ENCODE measurements at regions not wholly inside any gene's neighbourhood (a gene's known extent, or its start where the extent isn't known, plus 50 kb on each side); places are given as distances from the start of the nearest gene placed in this dataset.

DNA sequence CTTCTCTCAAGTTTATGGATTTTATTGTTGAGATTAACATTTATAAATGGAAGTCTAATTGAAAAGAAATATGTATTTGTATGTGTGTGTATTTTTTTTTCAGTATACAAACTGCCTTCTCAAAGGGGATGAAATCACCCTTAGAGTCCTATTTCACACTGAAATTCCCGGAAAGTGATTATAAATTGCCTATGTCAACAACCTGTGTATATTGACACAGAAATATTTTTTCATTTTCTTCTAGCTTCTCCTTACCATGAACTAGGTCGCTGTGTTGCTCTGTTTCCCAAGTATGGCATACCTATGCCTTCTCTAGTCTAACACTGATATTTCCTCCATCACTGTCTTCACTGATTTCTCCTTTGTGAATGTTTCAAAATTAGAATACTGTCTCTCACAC is 444.0 kb upstream of the AZI2 start:
- Histone ChIP-seq H3K36me3 (ENCODE audit: control insufficient read depth, insufficient read depth, low read length) (no peaks in the 10 kb centered on the region), H3K4me3 (ENCODE audit: low read depth, low read length) (no peak overlapping the region), H3K4me1 (ENCODE audit: control insufficient read depth, insufficient read depth, low read length) (peaks cover 10% of the 10 kb centered on the region), H3K27ac (ENCODE audit: low read depth, low read length) (no peak overlapping the region), H3K9ac (ENCODE audit: low read depth, low read length) (no peak overlapping the region), H3K27me3 (ENCODE audit: control insufficient read depth, insufficient read depth, low read length) (no peaks in the 10 kb centered on the region), H3K9me3 (ENCODE audit: control insufficient read depth, insufficient read depth, low read length) (no peaks in the 10 kb centered on the region)

DNA sequence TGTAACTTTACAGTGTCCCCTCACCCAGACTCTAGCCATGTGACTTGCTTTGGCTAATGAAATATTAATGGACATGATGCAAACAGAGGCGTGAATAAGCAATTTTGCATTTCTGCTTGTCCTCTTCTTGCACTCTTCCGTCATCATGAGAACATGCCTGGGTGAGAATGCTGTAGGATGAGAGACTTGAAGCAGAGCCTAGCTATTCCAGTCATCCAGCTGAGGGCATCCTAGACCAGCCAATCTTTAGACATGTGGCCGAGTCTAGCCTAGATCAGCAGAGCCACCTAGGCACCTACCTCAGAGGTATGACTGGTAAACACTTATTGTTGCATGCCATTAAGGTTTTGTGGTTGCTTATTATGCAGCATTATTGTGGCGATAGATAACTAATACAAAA is 450.5 kb upstream of the AZI2 start:
- Histone ChIP-seq H3K36me3 (ENCODE audit: control insufficient read depth, insufficient read depth, low read length) (no peaks in the 10 kb centered on the region), H3K9ac (ENCODE audit: low read depth, low read length) (no peak overlapping the region), H3K27me3 (ENCODE audit: control insufficient read depth, insufficient read depth, low read length) (no peaks in the 10 kb centered on the region), H3K27ac (ENCODE audit: low read depth, low read length) (no peak overlapping the region), H3K9me3 (ENCODE audit: control insufficient read depth, insufficient read depth, low read length) (no peaks in the 10 kb centered on the region), H3K4me3 (ENCODE audit: low read depth, low read length) (no peak overlapping the region), H3K4me1 (ENCODE audit: control insufficient read depth, insufficient read depth, low read length) (no peaks in the 10 kb centered on the region)

DNA sequence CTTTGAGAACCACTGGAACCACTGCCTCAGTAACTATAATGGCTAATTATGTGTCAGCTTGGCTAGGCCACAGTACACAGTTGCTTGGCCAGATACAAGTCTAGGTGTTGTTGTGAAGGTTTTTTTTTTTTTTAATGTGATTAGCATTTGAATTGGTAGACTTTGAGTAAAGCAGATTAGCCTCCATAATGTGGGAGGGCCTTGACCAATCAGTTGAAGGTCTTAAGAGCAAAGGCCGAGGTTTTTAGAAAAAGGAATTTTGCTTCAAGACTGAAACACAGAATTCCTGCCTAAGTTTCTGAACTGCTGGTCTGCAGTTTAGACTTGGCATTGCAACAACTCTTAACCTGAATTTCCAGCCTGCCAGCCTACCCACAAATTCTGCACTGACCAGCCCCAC is 451.6 kb upstream of the AZI2 start:
- Histone ChIP-seq H3K9me3 (ENCODE audit: control insufficient read depth, insufficient read depth, low read length) (no peaks in the 10 kb centered on the region), H3K27ac (ENCODE audit: low read depth, low read length) (no peak overlapping the region), H3K4me3 (ENCODE audit: low read depth, low read length) (no peak overlapping the region), H3K9ac (ENCODE audit: low read depth, low read length) (no peak overlapping the region), H3K27me3 (ENCODE audit: control insufficient read depth, insufficient read depth, low read length) (no peaks in the 10 kb centered on the region), H3K36me3 (ENCODE audit: control insufficient read depth, insufficient read depth, low read length) (no peaks in the 10 kb centered on the region), H3K4me1 (ENCODE audit: control insufficient read depth, insufficient read depth, low read length) (no peaks in the 10 kb centered on the region)

DNA sequence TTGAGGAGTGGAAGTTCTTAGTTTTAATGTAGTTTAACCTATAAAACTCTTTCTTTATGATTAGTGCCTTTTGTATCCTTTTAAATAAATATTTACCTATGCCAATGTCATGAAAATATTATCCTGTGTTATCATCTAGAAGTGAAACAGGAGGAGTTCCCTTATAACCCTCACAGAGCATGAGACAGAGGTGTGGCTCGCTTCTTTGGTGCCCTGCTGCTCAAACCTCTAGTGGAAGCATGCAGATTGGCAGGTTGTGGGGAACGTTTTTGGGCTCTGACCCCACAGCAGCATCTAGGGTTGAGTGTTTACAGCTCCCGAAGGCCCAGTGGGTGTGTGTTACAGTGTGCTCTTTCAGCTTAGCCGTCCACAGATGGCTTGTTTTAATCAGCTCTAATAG is 459.4 kb upstream of the AZI2 start:
- Histone ChIP-seq H3K9ac (ENCODE audit: low read depth, low read length) (no peak overlapping the region), H3K27ac (ENCODE audit: low read depth, low read length) (no peak overlapping the region), H3K9me3 (ENCODE audit: control insufficient read depth, insufficient read depth, low read length) (no peaks in the 10 kb centered on the region), H3K4me3 (ENCODE audit: low read depth, low read length) (no peak overlapping the region), H3K36me3 (ENCODE audit: control insufficient read depth, insufficient read depth, low read length) (no peaks in the 10 kb centered on the region), H3K4me1 (ENCODE audit: control insufficient read depth, insufficient read depth, low read length) (no peaks in the 10 kb centered on the region), H3K27me3 (ENCODE audit: control insufficient read depth, insufficient read depth, low read length) (no peaks in the 10 kb centered on the region)

DNA sequence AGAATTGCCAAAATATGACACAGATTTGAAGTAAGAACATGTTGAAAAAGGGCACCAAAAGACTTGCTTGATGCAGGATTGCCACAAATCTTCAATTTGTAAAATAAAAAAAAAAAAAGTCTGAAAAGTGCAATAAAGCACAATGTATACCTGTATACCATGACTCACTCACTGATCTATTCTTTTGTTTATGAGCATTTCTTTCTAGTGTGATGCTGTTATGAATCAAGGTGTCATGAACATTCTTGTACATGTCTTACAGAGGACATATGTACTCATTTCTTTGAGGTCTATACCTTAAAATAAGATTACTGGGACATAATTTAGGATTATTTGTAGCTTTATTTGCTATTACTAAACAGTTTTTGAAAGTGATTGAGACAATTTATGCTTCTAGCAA is 464.9 kb upstream of the RBMS3 start:
- Histone ChIP-seq H3K27me3 (ENCODE audit: control insufficient read depth, insufficient read depth, low read length) (no peaks in the 10 kb centered on the region), H3K4me1 (ENCODE audit: control insufficient read depth, insufficient read depth, low read length) (no peaks in the 10 kb centered on the region), H3K9ac (ENCODE audit: low read depth, low read length) (no peak overlapping the region), H3K27ac (ENCODE audit: low read depth, low read length) (no peak overlapping the region), H3K4me3 (ENCODE audit: low read depth, low read length) (no peak overlapping the region), H3K36me3 (ENCODE audit: control insufficient read depth, insufficient read depth, low read length) (no peaks in the 10 kb centered on the region), H3K9me3 (ENCODE audit: control insufficient read depth, insufficient read depth, low read length) (no peaks in the 10 kb centered on the region)

DNA sequence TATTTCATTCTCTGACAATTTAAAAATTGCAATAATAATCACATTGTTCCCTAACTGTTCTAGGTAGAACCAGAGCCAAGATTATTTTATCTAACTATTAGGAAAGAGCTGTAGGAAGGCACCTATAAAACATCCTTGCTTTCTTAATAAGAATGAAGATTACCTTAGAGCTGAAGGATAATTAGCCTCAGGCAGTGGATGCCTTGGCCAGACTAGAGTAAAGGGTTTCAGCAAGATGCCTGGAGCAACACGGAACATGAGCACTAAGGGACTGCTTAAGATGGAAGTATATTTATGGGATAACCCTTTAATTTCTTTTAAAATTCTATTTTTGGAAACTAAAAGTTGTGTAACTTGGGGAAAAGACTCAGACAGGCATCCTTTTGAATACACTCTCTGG is 456.6 kb upstream of the RBMS3 start:
- Histone ChIP-seq H3K4me3 (ENCODE audit: low read depth, low read length) (no peak overlapping the region), H3K27ac (ENCODE audit: low read depth, low read length) (no peak overlapping the region), H3K9ac (ENCODE audit: low read depth, low read length) (no peak overlapping the region), H3K27me3 (ENCODE audit: control insufficient read depth, insufficient read depth, low read length) (no peaks in the 10 kb centered on the region), H3K4me1 (ENCODE audit: control insufficient read depth, insufficient read depth, low read length) (no peaks in the 10 kb centered on the region), H3K36me3 (ENCODE audit: control insufficient read depth, insufficient read depth, low read length) (no peaks in the 10 kb centered on the region), H3K9me3 (ENCODE audit: control insufficient read depth, insufficient read depth, low read length) (no peaks in the 10 kb centered on the region)

DNA sequence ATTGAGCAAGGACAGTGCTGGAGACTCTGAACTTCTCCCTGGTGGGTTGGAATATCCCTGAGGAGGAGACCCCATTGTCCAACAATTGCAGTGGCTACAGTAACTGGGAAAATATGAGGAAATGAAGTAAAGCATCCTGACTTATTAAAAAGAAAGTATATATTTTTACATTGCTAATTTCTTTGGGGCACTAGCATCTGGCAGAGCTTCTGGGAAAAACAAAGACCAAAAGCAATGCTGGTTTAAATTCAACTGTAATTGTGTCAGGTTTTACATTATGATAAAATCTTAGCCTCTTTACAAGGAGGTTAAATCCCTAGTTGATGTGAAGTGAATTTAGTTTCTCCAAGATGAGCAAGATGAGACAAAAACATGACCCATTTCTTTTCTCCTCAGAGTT is 454.0 kb upstream of the RBMS3 start:
- Histone ChIP-seq H3K9ac (ENCODE audit: low read depth, low read length) (no peak overlapping the region), H3K36me3 (ENCODE audit: control insufficient read depth, insufficient read depth, low read length) (no peaks in the 10 kb centered on the region), H3K27me3 (ENCODE audit: control insufficient read depth, insufficient read depth, low read length) (no peaks in the 10 kb centered on the region), H3K4me3 (ENCODE audit: low read depth, low read length) (no peak overlapping the region), H3K9me3 (ENCODE audit: control insufficient read depth, insufficient read depth, low read length) (no peaks in the 10 kb centered on the region), H3K4me1 (ENCODE audit: control insufficient read depth, insufficient read depth, low read length) (no peaks in the 10 kb centered on the region), H3K27ac (ENCODE audit: low read depth, low read length) (no peak overlapping the region)

DNA sequence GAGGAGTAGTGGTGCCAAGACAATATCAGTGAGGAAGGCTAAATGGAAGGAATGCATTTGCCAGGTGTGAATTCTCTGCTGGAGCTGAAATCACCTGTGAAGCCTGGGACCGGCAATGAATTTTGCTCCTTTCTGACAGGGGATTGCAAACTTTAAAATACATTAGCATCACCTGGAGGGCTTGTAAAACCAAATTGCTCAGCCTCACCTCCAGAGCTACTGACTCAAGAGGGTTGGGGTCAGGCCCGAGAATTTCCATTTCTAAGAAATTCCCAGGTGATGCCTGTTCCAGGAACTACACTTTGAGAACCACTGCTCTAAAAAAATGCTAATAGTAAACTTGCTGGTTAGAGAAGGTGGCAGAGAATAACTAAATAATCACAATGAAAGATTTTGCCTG is 445.6 kb upstream of the RBMS3 start:
- H3K4me3 ChIP-seq (ENCODE audit: low read depth, low read length) = no peak overlapping the region
- no peak overlapping the region for H3K27ac ChIP-seq (ENCODE audit: low read depth, low read length)
- peaks cover 17% of the 10 kb centered on the region for H3K4me1 ChIP-seq (ENCODE audit: control insufficient read depth, insufficient read depth, low read length)
- no peaks in the 10 kb centered on the region for H3K36me3 ChIP-seq (ENCODE audit: control insufficient read depth, insufficient read depth, low read length)
- H3K27me3 ChIP-seq (ENCODE audit: control insufficient read depth, insufficient read depth, low read length) = no peaks in the 10 kb centered on the region; the same call in 1 of the 2 replicates
- H3K9me3 ChIP-seq (ENCODE audit: control insufficient read depth, insufficient read depth, low read length) = no peaks in the 10 kb centered on the region
- H3K9ac ChIP-seq (ENCODE audit: low read depth, low read length) = no peak overlapping the region

DNA sequence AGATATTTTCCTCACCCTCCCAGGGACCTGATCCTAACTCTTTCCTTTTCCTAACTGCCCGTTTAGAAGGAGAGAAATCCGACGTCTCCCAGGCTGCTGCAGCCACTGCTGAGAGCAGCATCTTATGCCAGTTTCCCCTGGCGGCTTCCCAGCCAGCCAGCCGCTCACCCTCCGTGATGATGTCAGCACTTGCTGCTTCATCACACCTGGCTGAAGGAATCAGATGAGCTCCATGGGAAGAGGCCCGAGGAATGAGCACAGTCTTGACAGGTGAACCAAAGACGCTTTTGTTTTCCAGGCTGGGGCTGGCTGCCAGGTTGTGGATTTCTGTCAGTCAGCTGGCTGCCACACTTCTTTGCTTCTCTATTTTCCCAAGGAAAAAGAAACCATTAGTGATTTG is 445.1 kb upstream of the RBMS3 start:
- H3K27me3 ChIP-seq (ENCODE audit: control insufficient read depth, insufficient read depth, low read length) = no peaks in the 10 kb centered on the region; the same call in 1 of the 2 replicates
- no peak overlapping the region for H3K27ac ChIP-seq (ENCODE audit: low read depth, low read length)
- H3K9ac ChIP-seq (ENCODE audit: low read depth, low read length) = no peak overlapping the region
- peaks cover 17% of the 10 kb centered on the region for H3K4me1 ChIP-seq (ENCODE audit: control insufficient read depth, insufficient read depth, low read length)
- no peaks in the 10 kb centered on the region for H3K36me3 ChIP-seq (ENCODE audit: control insufficient read depth, insufficient read depth, low read length)
- H3K4me3 ChIP-seq (ENCODE audit: low read depth, low read length) = no peak overlapping the region
- H3K9me3 ChIP-seq (ENCODE audit: control insufficient read depth, insufficient read depth, low read length) = no peaks in the 10 kb centered on the region

DNA sequence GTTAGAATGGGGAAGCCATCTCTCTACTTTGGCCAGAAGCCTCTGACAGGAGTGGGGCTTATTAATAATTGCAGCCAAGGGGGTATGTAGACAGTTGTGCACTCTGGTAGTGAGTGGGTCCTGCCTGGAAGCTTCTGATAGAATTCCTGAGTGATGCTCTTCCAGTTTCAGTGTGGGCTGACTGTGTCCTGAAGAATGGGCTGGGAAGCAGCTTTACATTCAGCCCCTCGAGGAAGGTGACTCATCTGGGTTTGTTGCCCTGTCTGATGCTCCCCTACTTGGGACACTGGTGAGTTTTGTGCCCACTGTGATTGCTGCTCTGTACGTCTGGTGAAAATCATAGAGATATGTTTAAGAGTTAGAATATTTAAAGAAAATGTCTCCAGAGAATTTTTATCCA is 444.7 kb upstream of the RBMS3 start:
- H3K4me1 ChIP-seq (ENCODE audit: control insufficient read depth, insufficient read depth, low read length) = peaks cover 17% of the 10 kb centered on the region
- H3K27me3 ChIP-seq (ENCODE audit: control insufficient read depth, insufficient read depth, low read length) = no peaks in the 10 kb centered on the region; the same call in 1 of the 2 replicates
- H3K9me3 ChIP-seq (ENCODE audit: control insufficient read depth, insufficient read depth, low read length) = no peaks in the 10 kb centered on the region
- no peak overlapping the region for H3K27ac ChIP-seq (ENCODE audit: low read depth, low read length)
- H3K9ac ChIP-seq (ENCODE audit: low read depth, low read length) = no peak overlapping the region
- H3K36me3 ChIP-seq (ENCODE audit: control insufficient read depth, insufficient read depth, low read length) = no peaks in the 10 kb centered on the region
- H3K4me3 ChIP-seq (ENCODE audit: low read depth, low read length) = no peak overlapping the region

DNA sequence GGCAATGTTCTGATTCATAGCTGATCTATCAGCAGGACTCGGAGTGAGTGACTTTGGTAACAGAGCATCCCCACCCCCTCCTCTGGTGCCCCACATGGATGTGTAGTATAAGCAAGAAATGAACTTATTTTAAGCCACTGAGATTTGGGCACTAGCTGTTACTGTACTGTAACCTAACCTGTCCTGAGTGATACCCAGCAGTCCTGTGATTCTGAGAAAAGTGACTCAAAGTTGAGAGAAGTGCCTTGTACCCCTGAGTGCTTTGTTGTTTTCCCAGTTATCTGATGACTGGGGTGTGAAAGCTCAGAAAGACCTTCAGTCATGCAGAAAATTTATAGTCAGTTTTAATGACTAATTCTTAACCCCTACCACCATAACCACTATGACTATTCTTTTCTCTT is 439.9 kb upstream of the RBMS3 start:
- Histone ChIP-seq H3K36me3 (ENCODE audit: control insufficient read depth, insufficient read depth, low read length) (no peaks in the 10 kb centered on the region), H3K27ac (ENCODE audit: low read depth, low read length) (no peak overlapping the region), H3K27me3 (ENCODE audit: control insufficient read depth, insufficient read depth, low read length) (no peaks in the 10 kb centered on the region), H3K9ac (ENCODE audit: low read depth, low read length) (no peak overlapping the region), H3K4me3 (ENCODE audit: low read depth, low read length) (no peak overlapping the region), H3K9me3 (ENCODE audit: control insufficient read depth, insufficient read depth, low read length) (no peaks in the 10 kb centered on the region), H3K4me1 (ENCODE audit: control insufficient read depth, insufficient read depth, low read length) (peaks cover 12% of the 10 kb centered on the region; the same call in 1 of the 2 replicates)

DNA sequence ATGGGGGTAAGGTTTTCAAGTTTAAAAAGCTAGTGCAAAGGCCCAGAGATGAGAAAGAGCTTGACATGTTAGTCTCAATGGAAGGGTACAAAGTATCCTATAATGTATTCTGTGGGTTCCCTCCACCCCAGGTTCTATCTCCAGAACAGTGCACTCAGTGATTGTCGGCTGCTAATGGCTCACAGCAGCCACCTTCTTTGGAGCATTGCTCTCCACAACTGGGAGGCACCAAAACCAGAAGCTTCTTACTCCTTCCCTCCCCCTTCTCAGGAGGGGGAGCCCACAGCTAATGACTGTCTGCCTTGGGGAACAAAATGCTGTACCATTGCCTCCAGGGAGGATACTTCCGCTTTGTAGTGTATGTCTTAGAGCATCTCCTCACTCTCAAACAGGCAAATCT is 439.4 kb upstream of the RBMS3 start:
- Histone ChIP-seq H3K36me3 (ENCODE audit: control insufficient read depth, insufficient read depth, low read length) (no peaks in the 10 kb centered on the region), H3K4me1 (ENCODE audit: control insufficient read depth, insufficient read depth, low read length) (peaks cover 8% of the 10 kb centered on the region; the same call in 1 of the 2 replicates), H3K27me3 (ENCODE audit: control insufficient read depth, insufficient read depth, low read length) (no peaks in the 10 kb centered on the region), H3K9ac (ENCODE audit: low read depth, low read length) (no peak overlapping the region), H3K27ac (ENCODE audit: low read depth, low read length) (no peak overlapping the region), H3K4me3 (ENCODE audit: low read depth, low read length) (no peak overlapping the region), H3K9me3 (ENCODE audit: control insufficient read depth, insufficient read depth, low read length) (no peaks in the 10 kb centered on the region)
